HG03064 (cell line): ENCODE measurements at regions not wholly inside any gene's neighbourhood (a gene's known extent, or its start where the extent isn't known, plus 50 kb on each side); places are given as distances from the start of the nearest gene placed in this dataset.

Experiments
- ATAC-seq: cut with Tn5 transposase; IDR thresholded peaks from one replicate; pipeline ENCODE4 v1.9.1; 2021; ENCODE audit warnings: low read depth; ENCODE audit not compliant: unreplicated experiment

GRCh38 chr12:91819132-91819447 lies 326.6 kb downstream of the BTG1 start:
- ATAC-seq = no peak

- ATAC-seq = no peak
Measured at GRCh38 chr12:91818227-91819131, 327.2 kb downstream of the BTG1 start.

- ATAC-seq = no peak
Measured at GRCh38 chr12:91817517-91817916, 328.1 kb downstream of the BTG1 start.

- ATAC-seq = no peak
Measured at GRCh38 chr12:91813701-91814100, 331.9 kb downstream of the BTG1 start.

- no peak for ATAC-seq
Measured at GRCh38 chr12:91811481-91812287, 334.0 kb downstream of the BTG1 start.

GRCh38 chr12:91810531-91811451 lies 334.9 kb downstream of the BTG1 start:
- no peak for ATAC-seq

- no peak for ATAC-seq
Measured at GRCh38 chr12:91810077-91810476, 335.6 kb downstream of the BTG1 start.

- ATAC-seq = no peak
Measured at GRCh38 chr12:91805031-91805430, 340.6 kb downstream of the BTG1 start.

GRCh38 chr12:91804533-91804932 lies 341.1 kb downstream of the BTG1 start:
- ATAC-seq = no peak

GRCh38 chr12:91801048-91801447 lies 344.6 kb downstream of the BTG1 start:
- ATAC-seq = no peak

GRCh38 chr12:91793676-91794075 lies 352.0 kb downstream of the BTG1 start:
- ATAC-seq = no peak

- ATAC-seq = no peak
Measured at GRCh38 chr12:91792597-91792996, 353.0 kb downstream of the BTG1 start.

GRCh38 chr12:91786499-91787272 lies 359.0 kb downstream of the BTG1 start:
- ATAC-seq = no peak

GRCh38 chr12:91785655-91786498 lies 359.8 kb downstream of the BTG1 start:
- ATAC-seq = no peak

- ATAC-seq = no peak
Measured at GRCh38 chr12:91781114-91781513, 364.5 kb downstream of the BTG1 start.

GRCh38 chr12:91778938-91779400 lies 366.7 kb downstream of the BTG1 start:
- peak; percentile 91 for ATAC-seq

- ATAC-seq = peak; percentile 68
Measured at GRCh38 chr12:91778091-91778832, 367.4 kb downstream of the BTG1 start.

- no peak for ATAC-seq
Measured at GRCh38 chr12:91777268-91777992, 368.2 kb downstream of the BTG1 start.
